ENCODE measurements at regions not wholly inside any gene's neighbourhood (a gene's known extent, or its start where the extent isn't known, plus 50 kb on each side); places are given as distances from the start of the nearest gene placed in this dataset.

DNA sequence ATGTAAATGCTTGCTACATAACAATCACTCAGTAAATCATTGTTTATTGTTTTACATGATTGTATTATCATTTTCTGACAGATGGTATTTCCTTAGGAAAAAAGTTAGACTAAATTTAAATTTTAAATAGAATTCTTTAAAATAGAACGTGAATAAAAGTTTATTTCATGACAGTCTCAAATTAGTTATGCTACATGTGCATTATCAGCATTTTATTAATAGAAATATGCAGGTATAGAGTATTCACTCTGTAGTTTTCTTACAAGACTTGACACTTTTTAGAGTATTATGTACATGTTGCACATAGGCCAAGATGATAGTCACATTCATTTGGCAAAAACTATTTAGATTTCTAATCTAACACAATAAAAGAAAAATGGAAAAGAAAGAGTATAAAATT is 213.3 kb upstream of the SPRY1 start:
- TF ChIP-seq, protein P1, sequence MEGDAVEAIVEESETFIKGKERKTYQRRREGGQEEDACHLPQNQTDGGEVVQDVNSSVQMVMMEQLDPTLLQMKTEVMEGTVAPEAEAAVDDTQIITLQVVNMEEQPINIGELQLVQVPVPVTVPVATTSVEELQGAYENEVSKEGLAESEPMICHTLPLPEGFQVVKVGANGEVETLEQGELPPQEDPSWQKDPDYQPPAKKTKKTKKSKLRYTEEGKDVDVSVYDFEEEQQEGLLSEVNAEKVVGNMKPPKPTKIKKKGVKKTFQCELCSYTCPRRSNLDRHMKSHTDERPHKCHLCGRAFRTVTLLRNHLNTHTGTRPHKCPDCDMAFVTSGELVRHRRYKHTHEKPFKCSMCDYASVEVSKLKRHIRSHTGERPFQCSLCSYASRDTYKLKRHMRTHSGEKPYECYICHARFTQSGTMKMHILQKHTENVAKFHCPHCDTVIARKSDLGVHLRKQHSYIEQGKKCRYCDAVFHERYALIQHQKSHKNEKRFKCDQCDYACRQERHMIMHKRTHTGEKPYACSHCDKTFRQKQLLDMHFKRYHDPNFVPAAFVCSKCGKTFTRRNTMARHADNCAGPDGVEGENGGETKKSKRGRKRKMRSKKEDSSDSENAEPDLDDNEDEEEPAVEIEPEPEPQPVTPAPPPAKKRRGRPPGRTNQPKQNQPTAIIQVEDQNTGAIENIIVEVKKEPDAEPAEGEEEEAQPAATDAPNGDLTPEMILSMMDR (conservative IDR thresholded peaks at IDR 0.05; ENCODE audit: low read depth, low read length) = no peak
- no peak for TF ChIP-seq EZH2phosphoT487 (IDR thresholded peaks at IDR 0.05; ENCODE audit: borderline replicate concordance, low read length)
- no peak for TF ChIP-seq EZH2 (IDR thresholded peaks at IDR 0.05; ENCODE audit: low read length, unreplicated experiment)
